Frontal cortex (tissue), 3 donors: ENCODE measurements at regions not wholly inside any gene's neighbourhood (a gene's known extent, or its start where the extent isn't known, plus 50 kb on each side); places are given as distances from the start of the nearest gene placed in this dataset.
A peak's percentile ranks its signal among the peaks of the same experiment; 100 is the strongest.
"Not testable (repeated sequence)": the region's sequence is repeated elsewhere in the genome, so short reads cannot be mapped to it uniquely, and the experiment has no call there.

Experiments used
- DNase-seq, 2 donors: peaks; one replicate each; pipeline ENCODE4 v3.0.0; 2012; ENCODE audit warnings: low spot score in 2 of 2
- FAIRE-seq: peaks from 2 replicates; lab custom pipeline; 2012; peaks lifted over from hg19 to GRCh38; lab: Jason Lieb, UNC
- donor health status: control.
- donor health status: control.
- donor health status: control.

GRCh38 chr6:105705608-105706007 lies 302.7 kb upstream of the PREP start:
- DNase-seq: no peak
- no peak for FAIRE-seq

DNA sequence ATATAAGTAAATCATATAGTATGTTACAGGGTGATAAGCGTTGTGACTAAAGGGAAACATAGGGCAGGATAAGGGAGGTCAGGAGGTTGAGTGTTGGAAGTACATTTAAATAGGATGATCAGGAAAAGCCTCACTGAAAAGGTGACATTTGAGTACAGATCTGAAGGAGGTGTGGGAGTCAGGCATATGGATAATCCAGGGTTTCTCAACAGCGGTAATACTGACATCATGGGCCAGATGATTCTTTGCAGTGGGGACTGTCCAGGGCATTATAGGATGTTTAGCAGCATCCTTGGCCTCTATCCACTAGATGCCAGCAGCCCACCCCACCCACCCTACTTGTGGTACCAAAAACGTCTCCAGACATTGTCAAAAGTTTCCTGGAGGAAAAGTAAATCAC lies 292.6 kb upstream of the PREP start:
- DNase-seq (no peak), FAIRE-seq (no peak)

GRCh38 chr6:105692613-105693215 lies 289.8 kb upstream of the PREP start:
- DNase-seq (no peak), FAIRE-seq (no peak)

DNA sequence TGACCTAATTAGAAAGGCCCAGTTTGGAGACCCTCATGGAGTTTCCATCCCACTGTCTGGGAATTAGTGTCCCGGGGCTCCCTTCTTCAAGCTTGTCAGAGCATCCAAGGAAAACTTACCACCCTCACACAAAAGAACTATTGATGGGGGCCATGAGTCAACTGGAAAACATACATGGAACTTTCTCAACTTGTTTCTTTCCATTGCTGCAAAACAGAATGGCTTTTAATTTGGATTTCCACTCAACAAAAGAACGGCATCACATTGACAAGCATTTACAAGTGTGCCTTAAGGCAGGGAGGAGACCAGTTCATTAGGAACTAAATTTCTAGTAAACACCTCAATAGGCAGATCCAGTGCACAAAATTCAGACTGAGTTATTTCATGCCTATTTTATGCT lies 289.1 kb upstream of the PREP start:
- DNase-seq (no peak), FAIRE-seq (no peak)

GRCh38 chr6:105691081-105691480 lies 288.2 kb upstream of the PREP start:
- DNase-seq (no peak), FAIRE-seq (no peak)

DNA sequence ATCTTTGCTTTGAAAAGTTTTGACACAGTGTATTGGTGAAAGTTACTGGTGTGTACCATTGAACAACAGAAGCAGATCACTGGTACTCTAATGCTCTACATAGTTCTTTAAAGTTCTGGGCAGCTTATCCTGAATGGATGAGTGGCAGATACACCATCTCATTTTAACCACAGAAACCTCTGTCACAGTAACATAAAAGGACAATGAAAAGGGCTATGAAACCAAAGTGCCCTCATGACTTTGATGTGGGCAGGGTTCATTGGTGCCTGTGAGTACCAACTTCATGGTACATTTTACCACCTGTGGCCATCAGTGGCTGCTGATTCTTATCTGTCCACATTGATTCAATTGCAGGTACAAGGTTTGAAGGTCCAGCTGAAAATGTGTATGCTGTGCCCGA lies 285.7 kb upstream of the PREP start:
- DNase-seq (no peak), FAIRE-seq (no peak)

DNA sequence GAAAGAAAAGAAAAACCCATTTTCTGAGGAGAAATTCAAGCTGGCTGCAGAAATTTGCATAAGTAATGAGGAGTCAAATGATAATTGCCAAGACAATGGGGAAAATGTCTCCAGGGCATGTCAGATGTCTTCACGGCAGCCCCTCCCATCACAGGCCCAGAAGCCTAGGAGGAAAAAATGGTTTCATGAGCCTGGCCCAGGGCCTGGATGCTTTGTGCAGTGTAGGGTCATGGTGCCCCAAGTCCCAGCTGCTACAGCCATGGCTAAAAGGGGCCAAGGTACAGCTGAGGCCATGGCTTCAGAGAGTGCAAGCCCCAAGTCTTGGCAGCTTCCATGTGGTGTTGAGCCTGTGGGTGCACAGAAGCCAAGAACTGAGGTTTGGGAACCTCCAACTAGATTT lies 283.9 kb upstream of the PREP start:
- FAIRE-seq, DNase-seq: not testable (repeated sequence)

GRCh38 chr6:105681061-105681460 lies 278.2 kb upstream of the PREP start:
- no peak for FAIRE-seq
- no peak for DNase-seq

DNA sequence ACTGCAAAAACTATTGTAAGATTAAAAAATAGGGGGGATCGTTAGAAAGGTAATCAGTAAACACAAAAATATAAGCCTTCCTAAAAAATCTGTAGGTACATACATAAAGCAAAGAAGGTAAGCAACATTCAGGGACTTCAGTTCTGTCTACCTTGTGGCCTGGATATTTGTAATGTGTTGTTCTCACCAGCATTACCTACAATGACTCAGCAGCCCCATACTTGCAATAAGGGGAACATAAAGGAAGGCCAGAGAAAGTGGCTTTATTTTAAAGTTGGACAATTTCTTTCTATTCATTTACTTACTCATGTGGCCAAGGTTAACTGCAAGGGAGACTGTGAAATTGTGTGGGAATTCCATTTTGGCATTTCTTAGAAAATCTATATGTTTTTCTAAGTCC lies 277.2 kb upstream of the PREP start:
- DNase-seq (no peak), FAIRE-seq (no peak)

- DNase-seq (no peak), FAIRE-seq (no peak)
Observed at GRCh38 chr6:105678516-105678915, 275.6 kb upstream of the PREP start.

- DNase-seq (no peak), FAIRE-seq (no peak)
Observed at GRCh38 chr6:105677671-105678475, 275.0 kb upstream of the PREP start.

DNA sequence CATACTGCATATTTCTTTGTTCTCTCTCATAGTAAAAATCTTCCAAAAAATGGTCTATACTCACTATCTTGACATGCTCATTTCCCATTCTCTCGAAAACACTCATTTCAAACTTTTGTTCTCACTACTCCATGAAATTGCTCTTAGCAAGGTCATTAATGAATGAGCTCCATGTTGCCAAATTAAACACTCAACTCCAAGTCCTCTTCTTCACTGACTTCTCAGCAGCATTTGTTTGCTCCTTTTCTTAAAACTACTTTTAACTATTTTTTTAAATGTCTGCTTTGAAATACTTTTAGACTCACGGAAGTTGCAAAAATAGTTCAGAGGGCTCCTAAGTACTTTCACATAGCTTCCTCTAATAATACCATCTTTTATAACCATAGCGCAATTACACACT lies 274.0 kb upstream of the PREP start:
- FAIRE-seq: no peak
- no peak for DNase-seq

GRCh38 chr6:105675715-105676397 lies 273.0 kb upstream of the PREP start:
- no peak for DNase-seq
- no peak for FAIRE-seq

GRCh38 chr6:105672856-105673538 lies 270.1 kb upstream of the PREP start:
- peak; percentile 8 for FAIRE-seq
- not testable (repeated sequence) for DNase-seq

GRCh38 chr6:105669232-105669631 lies 266.4 kb upstream of the PREP start:
- no peak for FAIRE-seq
- no peak for DNase-seq

GRCh38 chr6:105667056-105667455 lies 264.2 kb upstream of the PREP start:
- DNase-seq: no peak
- FAIRE-seq: no peak

- no peak for DNase-seq
- no peak for FAIRE-seq
Observed at GRCh38 chr6:105664931-105665330, 262.0 kb upstream of the PREP start.

GRCh38 chr6:105651969-105652368 lies 249.1 kb upstream of the PREP start:
- DNase-seq (no peak), FAIRE-seq (no peak)

DNA sequence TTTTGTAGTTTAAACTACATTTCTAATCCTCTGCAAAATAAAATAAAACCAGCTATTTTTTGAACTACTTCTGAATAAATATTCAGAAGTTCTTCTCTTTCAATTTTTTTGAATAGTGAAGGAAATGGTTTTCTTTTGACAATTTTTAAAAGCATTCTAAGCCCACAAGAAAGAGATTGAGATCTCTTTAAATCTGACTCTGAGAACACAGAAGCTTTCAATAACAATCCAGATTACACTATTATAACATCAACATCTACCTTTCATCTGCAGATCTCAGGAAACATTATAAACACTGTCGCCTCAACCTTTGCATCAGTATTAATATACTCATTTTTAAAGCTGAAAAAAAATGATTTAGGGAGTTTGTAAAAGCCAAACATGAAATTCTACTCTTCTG lies 247.5 kb upstream of the PREP start:
- FAIRE-seq (no peak), DNase-seq (no peak)

- no peak for FAIRE-seq
- DNase-seq: no peak
Observed at GRCh38 chr6:105649192-105649591, 246.3 kb upstream of the PREP start.

DNA sequence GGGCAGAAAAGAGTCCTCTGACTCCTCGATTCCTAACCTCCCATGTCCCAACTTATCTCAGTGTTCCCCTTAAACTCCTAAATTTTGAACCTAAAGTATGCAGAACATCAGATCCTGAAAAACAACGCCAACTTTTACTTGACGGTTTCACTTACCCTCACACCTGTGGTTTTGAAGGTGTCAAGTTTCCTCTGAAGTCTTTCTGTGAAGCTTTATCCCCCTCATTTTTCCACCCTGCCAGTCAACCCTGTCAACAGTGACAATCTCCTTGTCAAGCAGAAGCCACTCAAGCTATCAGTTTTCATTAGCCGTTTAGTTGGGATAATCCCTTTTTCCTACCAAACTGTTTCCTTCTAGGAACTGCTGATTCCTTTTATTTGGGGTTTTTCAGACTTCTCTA lies 245.4 kb upstream of the PREP start:
- FAIRE-seq (no peak), DNase-seq (no peak)
